GM12873 (cell line): ENCODE measurements at regions not wholly inside any gene's neighbourhood (a gene's known extent, or its start where the extent isn't known, plus 50 kb on each side); places are given as distances from the start of the nearest gene placed in this dataset.

Experiments
- TF ChIP-seq, protein P1 (sequence below): IDR thresholded peaks from 2 replicates; pipeline ENCODE4 v1.5.1; 2012; ENCODE audit warnings: low read depth, mild to moderate bottlenecking, moderate library complexity, low read length, control low read depth; ENCODE audit not compliant: insufficient read depth; ENCODE audit errors: missing control alignments

DNA sequence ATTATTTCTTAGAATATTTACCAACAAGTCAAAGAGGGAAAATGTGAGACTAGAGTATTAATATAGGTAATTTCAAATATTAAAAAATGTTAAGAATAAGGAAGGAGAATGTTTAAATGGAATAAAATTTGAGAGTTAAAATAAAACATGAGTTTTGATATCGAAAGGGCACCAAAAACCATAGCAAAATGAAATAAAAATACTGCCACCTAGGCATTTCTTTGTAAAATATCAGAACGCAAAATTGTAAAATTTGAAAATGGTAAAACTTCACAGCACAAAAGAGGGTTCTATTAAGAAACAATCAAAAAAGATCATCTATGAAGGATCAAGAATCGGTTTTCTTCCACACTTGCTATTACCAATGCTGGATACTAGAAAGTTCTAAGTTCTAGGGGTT is 418.3 kb downstream of the TAF11L14 start:
- TF ChIP-seq, protein P1, sequence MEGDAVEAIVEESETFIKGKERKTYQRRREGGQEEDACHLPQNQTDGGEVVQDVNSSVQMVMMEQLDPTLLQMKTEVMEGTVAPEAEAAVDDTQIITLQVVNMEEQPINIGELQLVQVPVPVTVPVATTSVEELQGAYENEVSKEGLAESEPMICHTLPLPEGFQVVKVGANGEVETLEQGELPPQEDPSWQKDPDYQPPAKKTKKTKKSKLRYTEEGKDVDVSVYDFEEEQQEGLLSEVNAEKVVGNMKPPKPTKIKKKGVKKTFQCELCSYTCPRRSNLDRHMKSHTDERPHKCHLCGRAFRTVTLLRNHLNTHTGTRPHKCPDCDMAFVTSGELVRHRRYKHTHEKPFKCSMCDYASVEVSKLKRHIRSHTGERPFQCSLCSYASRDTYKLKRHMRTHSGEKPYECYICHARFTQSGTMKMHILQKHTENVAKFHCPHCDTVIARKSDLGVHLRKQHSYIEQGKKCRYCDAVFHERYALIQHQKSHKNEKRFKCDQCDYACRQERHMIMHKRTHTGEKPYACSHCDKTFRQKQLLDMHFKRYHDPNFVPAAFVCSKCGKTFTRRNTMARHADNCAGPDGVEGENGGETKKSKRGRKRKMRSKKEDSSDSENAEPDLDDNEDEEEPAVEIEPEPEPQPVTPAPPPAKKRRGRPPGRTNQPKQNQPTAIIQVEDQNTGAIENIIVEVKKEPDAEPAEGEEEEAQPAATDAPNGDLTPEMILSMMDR = no peak

DNA sequence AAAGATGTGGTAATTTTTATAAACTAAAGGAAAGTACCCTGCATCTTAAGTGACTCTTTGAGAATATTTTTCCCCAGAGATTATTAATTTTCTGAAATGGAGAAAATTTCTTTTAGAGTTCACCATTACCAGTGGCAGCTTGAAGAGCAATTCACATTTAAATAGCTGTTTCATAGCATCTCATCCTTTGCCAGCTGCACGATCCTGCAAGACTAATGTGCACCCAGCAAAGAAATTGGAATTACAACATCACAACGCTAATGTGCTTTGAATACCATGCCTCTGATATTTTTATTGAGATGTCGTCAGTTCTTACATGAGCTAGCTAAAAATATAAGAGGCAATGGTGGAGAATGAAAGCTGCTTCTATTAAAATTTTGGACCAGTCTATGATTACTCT is 423.5 kb downstream of the TAF11L14 start:
- TF ChIP-seq, protein P1 = no peak

DNA sequence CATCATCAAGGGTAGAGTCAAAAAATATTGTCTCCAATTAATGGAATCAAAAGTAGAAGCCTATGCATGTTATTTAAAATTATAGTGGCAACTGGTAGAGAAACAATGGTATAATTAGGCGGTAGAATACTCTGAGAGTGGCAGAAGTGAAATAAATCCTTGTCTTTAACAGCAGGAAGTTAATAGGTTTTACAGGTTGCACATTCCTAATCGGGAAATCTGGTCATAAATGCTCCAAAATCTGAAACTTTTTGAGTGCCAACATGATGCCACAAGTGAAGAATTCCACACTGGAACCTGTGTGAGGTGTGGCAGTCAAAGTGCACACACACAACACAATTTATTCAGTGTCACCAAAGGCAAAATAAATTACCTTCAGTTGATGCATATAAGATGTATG is 433.4 kb downstream of the TAF11L14 start:
- TF ChIP-seq, protein P1 = no peak

DNA sequence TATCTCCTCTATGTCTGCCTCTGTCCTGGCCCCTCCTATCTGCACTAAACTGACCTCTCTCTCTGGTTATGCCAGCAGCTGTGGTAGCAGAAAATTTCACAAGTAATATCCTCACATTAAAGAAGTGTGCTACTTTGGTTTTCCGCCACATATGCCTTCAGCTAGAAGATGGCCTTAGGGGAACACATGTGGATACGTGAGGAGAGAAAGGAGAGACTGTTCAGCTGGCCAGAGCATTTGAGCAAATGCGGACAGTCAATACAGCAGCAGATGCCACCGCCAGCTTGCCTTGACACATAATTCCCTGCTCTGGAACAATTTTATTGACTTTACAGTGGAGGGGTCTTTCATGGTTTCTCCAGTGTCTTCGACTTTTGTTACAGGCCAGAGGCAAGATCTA is 434.6 kb downstream of the TAF11L14 start:
- TF ChIP-seq, protein P1 = no peak

DNA sequence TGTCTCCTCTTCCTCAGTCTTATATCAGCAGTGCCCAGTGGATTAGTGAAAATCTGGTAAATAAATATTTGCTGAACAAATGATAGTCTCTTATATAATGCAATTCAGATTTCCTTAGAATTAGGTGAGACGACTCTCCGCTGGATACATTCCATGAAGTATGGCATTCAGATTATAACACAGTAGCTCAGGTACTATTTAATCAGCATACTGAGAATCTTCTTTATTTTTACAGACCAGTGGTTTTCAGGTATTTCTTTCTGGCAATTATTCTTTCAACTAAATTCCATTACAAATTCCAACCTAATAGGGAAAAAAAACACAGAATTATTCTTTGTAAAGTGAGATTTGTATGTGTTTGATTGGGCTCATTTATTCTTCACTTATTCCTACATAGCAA is 435.5 kb downstream of the TAF11L14 start:
- TF ChIP-seq, protein P1 = no peak

DNA sequence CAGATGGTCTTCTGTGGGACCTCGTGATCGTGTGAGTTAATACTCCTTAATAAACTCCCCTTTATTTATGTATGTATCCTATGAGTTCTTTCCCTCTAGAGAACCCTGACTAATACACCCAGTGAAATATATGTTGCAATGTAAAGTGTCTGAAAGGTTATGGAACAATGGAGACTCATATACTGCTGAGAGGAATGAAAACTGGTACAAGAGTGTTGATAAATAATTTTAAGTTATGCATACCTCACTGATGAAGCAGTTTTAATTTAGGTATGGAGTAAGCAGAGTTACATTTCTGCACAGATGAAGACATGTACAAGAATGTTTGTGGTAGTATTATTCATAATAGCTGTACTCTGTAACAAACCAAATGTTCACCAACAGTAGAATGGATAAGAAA is 438.3 kb downstream of the TAF11L14 start:
- TF ChIP-seq, protein P1 = no peak

DNA sequence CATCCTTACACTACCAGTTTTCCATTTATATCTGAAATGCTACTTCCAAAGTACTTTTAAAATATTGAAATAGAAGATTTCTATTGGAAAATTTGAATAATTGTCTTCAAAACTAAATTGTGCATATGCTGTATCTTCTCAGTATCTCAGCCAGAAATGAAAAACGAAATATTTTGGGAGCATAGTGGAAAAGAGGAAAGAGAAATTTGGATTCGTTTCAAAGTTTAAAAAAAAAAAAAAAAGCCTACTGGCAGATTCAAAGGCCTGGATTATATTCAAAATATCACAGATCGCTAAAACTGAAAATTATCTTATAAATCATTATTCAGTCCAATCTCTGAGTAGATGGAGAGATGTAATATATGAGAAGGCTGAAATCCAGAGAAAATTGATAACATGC is 440.7 kb downstream of the TAF11L14 start:
- TF ChIP-seq, protein P1 = no peak
